GM19023 (cell line): ENCODE measurements at regions not wholly inside any gene's neighbourhood (a gene's known extent, or its start where the extent isn't known, plus 50 kb on each side); places are given as distances from the start of the nearest gene placed in this dataset.
"Not testable (repeated sequence)": the region's sequence is repeated elsewhere in the genome, so short reads cannot be mapped to it uniquely, and the experiment has no call there.

Experiments used
- ATAC-seq: cut with Tn5 transposase; IDR thresholded peaks from one replicate; pipeline ENCODE4 v1.9.1; 2021; ENCODE audit warnings: mild to moderate bottlenecking, moderate library complexity; ENCODE audit not compliant: unreplicated experiment

DNA sequence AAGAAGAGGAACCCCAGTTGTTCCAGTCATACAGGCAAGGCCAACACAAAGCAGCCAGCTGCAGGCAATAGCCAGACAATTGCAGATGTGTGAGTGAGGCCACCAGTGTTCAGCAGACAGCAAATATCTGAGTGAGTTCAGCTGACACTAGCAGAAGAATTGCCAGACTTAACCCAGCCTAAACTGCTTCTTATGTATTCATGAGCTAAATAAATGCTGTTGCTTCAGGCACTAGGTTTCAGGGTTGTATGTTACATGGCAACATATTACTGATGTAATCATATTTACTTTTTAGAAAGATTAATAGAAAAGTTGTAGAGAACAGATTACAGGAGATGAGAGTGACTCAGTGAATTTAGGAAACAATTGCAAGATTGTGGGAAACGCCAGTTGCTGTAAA lies 129.8 kb upstream of the CHODL start:
- ATAC-seq, result no peak

- no peak for ATAC-seq
Observed at GRCh38 chr21:18104802-18105201, 139.8 kb upstream of the CHODL start.

- not testable (repeated sequence) for ATAC-seq
Observed at GRCh38 chr21:18096413-18096812, 148.2 kb upstream of the CHODL start.

- ATAC-seq, result no peak
Observed at GRCh38 chr21:18089786-18090185, 154.8 kb upstream of the CHODL start.

GRCh38 chr21:18070392-18070791 lies 174.2 kb upstream of the CHODL start:
- no peak for ATAC-seq

DNA sequence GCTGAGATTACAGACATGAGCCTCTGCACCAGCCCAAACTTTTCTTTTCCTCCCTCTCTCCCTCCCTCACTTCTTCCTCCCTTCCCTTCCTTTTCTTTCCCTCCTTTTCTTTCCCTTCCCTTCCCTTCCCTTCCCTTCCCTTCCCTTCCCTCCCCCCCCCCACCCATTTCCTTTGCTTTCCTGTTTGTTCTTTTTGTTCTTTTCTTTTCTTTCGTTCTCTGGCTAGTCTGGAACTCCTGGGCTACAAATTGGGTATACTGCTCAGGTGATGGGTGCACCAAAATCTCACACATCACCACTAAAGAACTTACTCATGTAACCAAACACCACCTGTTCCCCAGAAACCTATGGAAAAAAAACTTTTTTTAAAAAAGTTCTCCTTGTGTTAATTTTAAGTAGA lies 174.8 kb upstream of the CHODL start:
- ATAC-seq, result no peak

GRCh38 chr21:18060402-18060801 lies 184.2 kb upstream of the CHODL start:
- ATAC-seq, result no peak

- ATAC-seq, result no peak
Observed at GRCh38 chr21:18058731-18059398, 185.8 kb upstream of the CHODL start.

DNA sequence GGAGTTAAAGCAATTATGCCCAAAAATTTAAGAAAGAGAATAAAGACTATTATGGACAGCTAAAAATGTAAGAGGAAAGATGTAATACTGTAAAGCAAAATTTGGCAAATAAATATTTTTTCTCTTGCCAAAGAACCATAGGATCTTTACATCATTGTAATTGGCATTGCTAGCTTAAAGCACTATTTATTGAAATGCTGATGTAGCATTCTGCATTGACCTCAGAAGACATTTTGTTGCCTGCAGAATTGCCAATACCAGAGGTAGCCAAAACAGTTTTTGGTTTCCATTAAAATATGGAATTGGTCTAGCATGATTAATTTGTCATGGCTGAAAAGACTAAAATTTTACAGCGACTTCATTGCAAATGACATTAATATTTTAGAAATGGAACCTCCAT lies 191.5 kb upstream of the CHODL start:
- no peak for ATAC-seq

GRCh38 chr21:18049461-18049860 lies 195.2 kb upstream of the CHODL start:
- ATAC-seq, result no peak

DNA sequence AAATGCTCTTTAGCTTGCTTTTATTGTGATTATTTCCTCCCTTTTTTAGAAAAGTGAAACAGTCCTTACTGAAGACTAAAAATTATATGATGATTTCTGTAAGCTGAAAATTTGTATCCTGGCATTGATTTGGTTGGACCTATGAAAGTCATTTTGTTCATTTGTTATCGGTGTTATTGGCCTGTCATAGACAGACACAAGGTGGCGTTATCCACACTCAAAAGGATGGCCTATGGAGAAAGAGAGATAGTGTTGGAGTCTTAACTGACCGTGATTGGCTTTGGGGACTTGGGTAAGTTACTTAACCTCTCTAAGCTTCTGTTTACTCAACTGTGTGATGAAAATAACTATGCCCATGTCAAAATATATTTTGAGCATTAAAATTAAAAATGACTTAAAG lies 203.6 kb upstream of the CHODL start:
- no peak for ATAC-seq

GRCh38 chr21:18030248-18030647 lies 211.1 kb upstream of the C21orf91 start:
- no peak for ATAC-seq

GRCh38 chr21:18026359-18026758 lies 207.2 kb upstream of the C21orf91 start:
- ATAC-seq, result no peak

DNA sequence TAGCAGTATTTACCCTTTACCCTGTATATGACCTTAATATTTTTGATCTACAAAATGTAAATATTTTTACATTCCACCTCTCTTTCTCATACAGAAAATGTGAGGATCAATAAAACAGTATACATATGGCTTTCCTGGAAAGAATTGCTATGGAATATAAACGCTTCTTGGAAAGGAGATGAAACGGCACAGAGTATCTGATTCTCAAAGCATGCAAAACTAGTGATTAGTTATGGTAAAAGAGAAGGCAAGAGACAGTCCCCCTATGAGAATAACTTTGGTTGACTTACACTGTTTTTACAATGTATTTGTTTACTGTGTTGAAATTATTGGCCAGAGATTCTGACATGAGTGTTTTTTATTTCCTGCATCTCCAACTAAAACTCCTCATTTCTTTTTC lies 204.6 kb upstream of the C21orf91 start:
- ATAC-seq, result no peak

GRCh38 chr21:18023157-18023556 lies 204.0 kb upstream of the C21orf91 start:
- ATAC-seq, result no peak

DNA sequence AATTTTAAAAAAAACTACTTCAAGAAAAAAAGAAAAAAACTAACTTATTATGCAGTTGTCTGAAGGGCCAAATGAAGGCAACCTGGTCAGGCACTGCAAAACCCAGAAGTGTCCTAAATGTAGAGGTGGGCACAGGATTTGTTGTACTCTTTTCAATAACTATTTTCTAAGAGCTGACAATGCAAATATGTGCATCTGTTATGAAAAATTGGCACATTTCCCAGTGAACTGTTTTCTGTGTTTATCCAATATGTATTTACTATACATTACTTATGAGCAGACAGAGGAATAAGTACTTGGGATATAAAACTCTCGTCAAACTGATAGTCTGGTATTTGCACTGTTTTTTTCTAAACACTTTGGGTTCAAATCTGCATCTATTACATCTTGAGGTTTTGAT lies 188.0 kb upstream of the C21orf91 start:
- no peak for ATAC-seq

DNA sequence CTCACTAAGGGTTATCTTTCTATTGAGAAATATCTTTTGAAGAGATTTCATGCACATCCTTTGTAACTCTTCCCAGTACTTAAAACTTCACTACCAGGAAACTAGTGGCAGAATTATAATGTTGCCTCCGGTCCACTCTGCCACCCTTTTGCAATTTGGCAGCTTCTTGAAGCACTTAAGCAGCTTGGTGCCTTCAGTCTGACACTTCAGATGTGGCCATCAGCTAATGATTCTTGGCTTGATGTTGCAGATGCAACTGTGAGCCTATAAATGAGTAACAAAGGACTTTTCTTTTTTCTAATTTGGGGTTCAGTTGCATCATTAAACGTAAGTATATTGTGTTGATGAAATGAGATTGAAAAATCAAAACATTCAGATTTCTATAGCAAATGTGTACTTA lies 187.5 kb upstream of the C21orf91 start:
- no peak for ATAC-seq

- no peak for ATAC-seq
Observed at GRCh38 chr21:18002393-18002792, 183.2 kb upstream of the C21orf91 start.

- no peak for ATAC-seq
Observed at GRCh38 chr21:18000981-18001686, 182.0 kb upstream of the C21orf91 start.

GRCh38 chr21:17998599-17998998 lies 179.4 kb upstream of the C21orf91 start:
- ATAC-seq, result not testable (repeated sequence)

- ATAC-seq, result no peak
Observed at GRCh38 chr21:17989780-17990179, 170.6 kb upstream of the C21orf91 start.

DNA sequence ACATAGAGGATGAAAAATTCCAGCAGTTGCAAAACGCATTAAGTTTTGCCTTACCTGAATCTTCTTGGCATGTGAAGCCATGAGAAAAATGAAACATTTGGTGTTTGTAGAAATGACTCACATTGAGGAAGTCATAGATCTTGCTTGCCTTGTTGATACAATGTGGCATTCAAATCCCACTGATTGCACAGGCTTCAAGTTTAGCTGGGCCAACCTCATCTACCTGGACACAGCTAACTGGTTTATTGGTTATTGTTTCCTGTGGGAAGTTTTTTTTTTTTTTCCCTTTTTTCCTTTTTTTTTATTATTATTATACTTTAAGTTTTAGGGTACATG lies 168.9 kb upstream of the C21orf91 start:
- ATAC-seq, result no peak
